ENCODE measurements at regions not wholly inside any gene's neighbourhood (a gene's known extent, or its start where the extent isn't known, plus 50 kb on each side); places are given as distances from the start of the nearest gene placed in this dataset.

- DNase-seq, result no peak
These were observed 1132.6 kb upstream of the SLC10A2 start for GRCh38 chr13:104198801-104199200.

- DNase-seq, result no peak
These were observed 1130.4 kb upstream of the SLC10A2 start for GRCh38 chr13:104196611-104197010.

GRCh38 chr13:104181526-104182231 lies 1115.5 kb upstream of the SLC10A2 start:
- DNase-seq, result no peak

- no peak for DNase-seq
These were observed 1104.9 kb upstream of the SLC10A2 start for GRCh38 chr13:104170980-104171555.

GRCh38 chr13:104163866-104164630 lies 1097.8 kb upstream of the SLC10A2 start:
- no peak for DNase-seq

GRCh38 chr13:104160536-104160935 lies 1094.3 kb upstream of the SLC10A2 start:
- no peak for DNase-seq

GRCh38 chr13:104143760-104144416 lies 1077.7 kb upstream of the SLC10A2 start:
- no peak for DNase-seq

GRCh38 chr13:104140552-104140951 lies 1074.3 kb upstream of the SLC10A2 start:
- DNase-seq, result no peak

- DNase-seq, result no peak
These were observed 1071.2 kb upstream of the SLC10A2 start for GRCh38 chr13:104137416-104137815.

- no peak for DNase-seq
These were observed 1066.6 kb upstream of the SLC10A2 start for GRCh38 chr13:104132849-104133248.

- peak; percentile 67 for DNase-seq
These were observed 1047.9 kb upstream of the SLC10A2 start for GRCh38 chr13:104114101-104114500.

- no peak for DNase-seq
These were observed 1044.8 kb upstream of the SLC10A2 start for GRCh38 chr13:104111031-104111430.

- DNase-seq, result no peak
These were observed 1040.6 kb upstream of the SLC10A2 start for GRCh38 chr13:104106705-104107393.

GRCh38 chr13:104105418-104106355 lies 1039.5 kb upstream of the SLC10A2 start:
- DNase-seq, result no peak

GRCh38 chr13:104099750-104100149 lies 1033.5 kb upstream of the SLC10A2 start:
- no peak for DNase-seq

- DNase-seq, result no peak
These were observed 1032.2 kb upstream of the SLC10A2 start for GRCh38 chr13:104098421-104098820.

GRCh38 chr13:104086759-104087158 lies 1020.5 kb upstream of the SLC10A2 start:
- no peak for DNase-seq

- no peak for DNase-seq
These were observed 1020.0 kb upstream of the SLC10A2 start for GRCh38 chr13:104086210-104086609.

GRCh38 chr13:104085611-104086010 lies 1019.4 kb upstream of the SLC10A2 start:
- no peak for DNase-seq

GRCh38 chr13:104074326-104074725 lies 1008.1 kb upstream of the SLC10A2 start:
- DNase-seq, result no peak

GRCh38 chr13:104071806-104072205 lies 1005.6 kb upstream of the SLC10A2 start:
- DNase-seq, result no peak

- no peak for DNase-seq
These were observed 999.1 kb upstream of the SLC10A2 start for GRCh38 chr13:104065328-104065727.

Measured in MV-4-11 (cell line).